Breast epithelium (tissue), 3 donors: ENCODE measurements at regions not wholly inside any gene's neighbourhood (a gene's known extent, or its start where the extent isn't known, plus 50 kb on each side); places are given as distances from the start of the nearest gene placed in this dataset.

Source experiments
- CTCF ChIP-seq, 3 donors: fragments of 450-650 bp; IDR thresholded peaks; one replicate each; pipeline ENCODE4 v1.5.1; 2016 to 2017; ENCODE audit warnings: antibody characterized with exemption in 3 of 3, mild to moderate bottlenecking in 3 of 3, moderate library complexity in 3 of 3
- POLR2A ChIP-seq: fragments of 450-650 bp; IDR thresholded peaks from one replicate; pipeline ENCODE4 v1.6.1; 2016; ENCODE audit warnings: antibody characterized with exemption, mild to moderate bottlenecking, moderate library complexity
- POLR2AphosphoS5 ChIP-seq, 3 donors: sonication (generic); formaldehyde crosslinking; IDR thresholded peaks; one replicate each; pipeline ENCODE4 v1.6.1; 2017; ENCODE audit warnings: antibody characterized with exemption in 3 of 3

- TF ChIP-seq CTCF (IDR thresholded peaks at IDR 0.05) (no peak), POLR2A (no peak), POLR2AphosphoS5 (IDR thresholded peaks at IDR 0.05) (no peak)
These were observed 401.8 kb downstream of the ARHGEF28 start for GRCh38 chr5:74027732-74028338.
